ENCODE measurements at regions not wholly inside any gene's neighbourhood (a gene's known extent, or its start where the extent isn't known, plus 50 kb on each side); places are given as distances from the start of the nearest gene placed in this dataset.
"Not testable (repeated sequence)": the region's sequence is repeated elsewhere in the genome, so short reads cannot be mapped to it uniquely, and the experiment has no call there.

DNA sequence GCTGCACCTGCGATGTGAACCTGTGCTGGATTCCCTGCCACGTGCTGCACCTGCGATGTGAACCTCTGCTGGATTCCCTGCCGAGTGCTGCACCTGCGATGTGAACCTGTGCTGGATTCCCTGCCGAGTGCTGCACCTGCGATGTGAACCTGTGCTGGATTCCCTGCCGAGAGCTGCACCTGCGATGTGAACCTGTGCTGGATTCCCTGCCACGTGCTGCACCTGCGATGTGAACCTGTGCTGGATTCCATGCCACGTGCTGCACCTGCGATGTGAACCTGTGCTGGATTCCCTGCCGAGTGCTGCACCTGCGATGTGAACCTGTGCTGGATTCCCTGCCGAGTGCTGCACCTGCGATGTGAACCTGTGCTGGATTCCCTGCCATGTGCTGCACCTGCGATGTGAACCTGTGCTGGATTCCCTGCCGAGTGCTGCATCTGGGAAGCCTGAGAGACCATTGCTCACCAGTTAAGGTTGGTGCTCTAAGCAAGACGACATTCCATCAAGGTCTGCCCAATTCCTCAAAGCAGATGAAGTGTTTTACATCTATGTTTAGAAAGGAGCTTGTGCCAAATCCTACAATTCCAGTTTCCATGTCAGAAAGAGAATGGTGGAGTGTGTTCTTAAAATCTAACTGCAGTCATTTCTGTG, 176.5 kb upstream of the B3GAT1 start:
- not testable (repeated sequence) for DNase-seq (ENCODE audit: low spot score)

- DNase-seq (ENCODE audit: low spot score): no peak
Measured at GRCh38 chr11:134587345-134587744, 175.3 kb upstream of the B3GAT1 start.

GRCh38 chr11:134586726-134587125, 174.7 kb upstream of the B3GAT1 start:
- no peak for DNase-seq (ENCODE audit: low spot score)

- DNase-seq (ENCODE audit: low spot score): no peak
Measured at GRCh38 chr11:134585666-134586610, 173.9 kb upstream of the B3GAT1 start.

GRCh38 chr11:134584706-134585445, 172.8 kb upstream of the B3GAT1 start:
- no peak for DNase-seq (ENCODE audit: low spot score)

GRCh38 chr11:134584001-134584561, 172.0 kb upstream of the B3GAT1 start:
- DNase-seq (ENCODE audit: low spot score): no peak

- DNase-seq (ENCODE audit: low spot score): no peak
Measured at GRCh38 chr11:134583397-134583990, 171.5 kb upstream of the B3GAT1 start.

- no peak for DNase-seq (ENCODE audit: low spot score)
Measured at GRCh38 chr11:134582770-134583095, 170.7 kb upstream of the B3GAT1 start.

- DNase-seq (ENCODE audit: low spot score): no peak
Measured at GRCh38 chr11:134581966-134582769, 170.1 kb upstream of the B3GAT1 start.

- DNase-seq (ENCODE audit: low spot score): no peak
Measured at GRCh38 chr11:134581121-134581626, 169.1 kb upstream of the B3GAT1 start.

- DNase-seq (ENCODE audit: low spot score): no peak
Measured at GRCh38 chr11:134580610-134580975, 168.6 kb upstream of the B3GAT1 start.

GRCh38 chr11:134579724-134580609, 167.9 kb upstream of the B3GAT1 start:
- DNase-seq (ENCODE audit: low spot score): no peak

GRCh38 chr11:134578807-134579723, 167.0 kb upstream of the B3GAT1 start:
- no peak for DNase-seq (ENCODE audit: low spot score)

GRCh38 chr11:134577751-134578395, 165.8 kb upstream of the B3GAT1 start:
- no peak for DNase-seq (ENCODE audit: low spot score)

DNA sequence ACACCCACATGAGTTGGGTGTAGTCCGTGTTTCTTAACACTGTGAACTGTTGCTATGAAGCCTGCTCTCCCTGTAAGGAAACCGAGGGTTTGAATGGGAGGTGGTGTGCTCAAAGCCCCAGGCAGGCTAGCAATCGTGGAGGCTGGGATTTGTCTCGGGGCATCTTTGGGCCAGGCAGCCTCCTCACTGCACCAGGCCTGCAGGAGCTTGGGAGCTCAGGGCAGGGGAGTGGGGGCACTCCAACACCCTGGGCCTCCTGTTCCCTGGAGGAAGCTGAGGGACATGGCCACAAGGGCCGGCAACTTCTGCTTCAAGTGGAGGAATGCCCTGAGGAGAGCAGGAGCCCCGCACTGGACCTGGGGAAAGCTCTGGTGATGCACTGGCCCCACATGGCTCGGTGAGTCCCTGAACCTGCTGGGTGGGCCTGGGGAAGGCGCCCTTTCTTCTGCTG, 164.7 kb upstream of the B3GAT1 start:
- no peak for DNase-seq (ENCODE audit: low spot score)

DNA sequence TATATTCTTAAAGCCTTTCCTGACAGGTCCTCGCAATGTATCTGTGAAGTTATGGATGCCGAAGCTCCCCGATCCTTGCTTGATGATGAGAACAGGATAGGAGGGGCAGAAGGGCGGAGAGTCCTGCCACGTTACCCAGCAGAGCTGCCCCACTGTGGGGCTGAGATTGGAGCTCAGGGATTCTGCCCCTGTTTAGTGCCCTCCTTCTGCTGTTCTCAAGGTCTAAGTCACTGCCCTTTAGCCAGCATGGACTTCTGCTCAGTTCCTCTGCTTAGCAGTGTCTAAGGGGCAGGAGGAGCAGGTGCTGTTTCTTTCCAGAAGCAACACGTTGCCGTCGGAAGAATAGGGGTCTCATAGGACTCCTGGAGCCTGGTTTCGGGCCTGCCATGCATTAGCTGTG, 164.2 kb upstream of the B3GAT1 start:
- no peak for DNase-seq (ENCODE audit: low spot score)

- DNase-seq (ENCODE audit: low spot score): no peak
Measured at GRCh38 chr11:134575504-134576230, 163.6 kb upstream of the B3GAT1 start.

DNA sequence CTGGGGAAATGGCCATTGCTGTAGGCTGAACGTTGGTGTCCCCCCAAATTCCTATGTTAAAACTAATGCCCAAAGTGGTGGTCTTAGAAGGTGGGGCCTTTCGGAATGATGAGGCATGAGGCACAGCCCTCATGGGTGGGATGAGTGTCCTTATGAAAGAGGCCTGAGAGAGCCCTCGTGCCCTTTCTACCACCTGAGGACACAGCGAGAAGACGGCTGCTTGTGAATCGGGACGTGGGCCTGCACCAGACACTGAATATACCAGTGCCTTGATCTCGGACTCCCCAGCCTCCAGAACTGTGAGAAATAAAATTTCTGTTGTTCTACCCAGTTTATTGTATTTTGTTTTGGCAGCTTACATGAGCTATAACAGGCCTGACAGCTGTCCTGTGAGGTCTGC, 162.9 kb upstream of the B3GAT1 start:
- DNase-seq (ENCODE audit: low spot score): no peak

All from iPS-NIHi11 (cell line).